Amygdala (tissue), 56 donors: ENCODE measurements at regions not wholly inside any gene's neighbourhood (a gene's known extent, or its start where the extent isn't known, plus 50 kb on each side); places are given as distances from the start of the nearest gene placed in this dataset.
"Not testable (repeated sequence)": the region's sequence is repeated elsewhere in the genome, so short reads cannot be mapped to it uniquely, and the experiment has no call there.

Source experiments
- DNase-seq, 56 donors: peaks; one replicate each; lab custom pipeline; 2025; lab: John Stamatoyannopoulos, UW

- DNase-seq: not testable (repeated sequence)
These were observed 90.6 kb upstream of the CLNK start for GRCh38 chr4:10775132-10775531.

GRCh38 chr4:10773656-10774055 is 89.1 kb upstream of the CLNK start:
- DNase-seq: no peak

GRCh38 chr4:10773010-10773409 is 88.4 kb upstream of the CLNK start:
- DNase-seq: no peak

- DNase-seq: no peak
These were observed 80.8 kb upstream of the CLNK start for GRCh38 chr4:10765386-10765785.

GRCh38 chr4:10762561-10762960 is 78.0 kb upstream of the CLNK start:
- DNase-seq: no peak

- no peak for DNase-seq
These were observed 77.3 kb upstream of the CLNK start for GRCh38 chr4:10761903-10762302.

GRCh38 chr4:10760086-10760485 is 75.5 kb upstream of the CLNK start:
- DNase-seq: no peak

GRCh38 chr4:10758906-10759305 is 74.3 kb upstream of the CLNK start:
- DNase-seq: no peak

GRCh38 chr4:10753856-10754402 is 69.4 kb upstream of the CLNK start:
- DNase-seq: no peak

- DNase-seq: no peak
These were observed 68.8 kb upstream of the CLNK start for GRCh38 chr4:10753336-10753735.

- no peak for DNase-seq
These were observed 66.1 kb upstream of the CLNK start for GRCh38 chr4:10750714-10751113.

GRCh38 chr4:10747186-10747585 is 62.6 kb upstream of the CLNK start:
- peak in 1 of 56 donors; percentile 5 for DNase-seq

- DNase-seq: peak in 18 of 56 donors; percentile 3 to 69 (median 12)
These were observed 62.0 kb upstream of the CLNK start for GRCh38 chr4:10746371-10747171.

- no peak for DNase-seq
These were observed 58.8 kb upstream of the CLNK start for GRCh38 chr4:10743357-10743756.

GRCh38 chr4:10741961-10742699 is 57.6 kb upstream of the CLNK start:
- DNase-seq: no peak

- no peak for DNase-seq
These were observed 56.5 kb upstream of the CLNK start for GRCh38 chr4:10740891-10741620.

GRCh38 chr4:10740251-10740650 is 55.7 kb upstream of the CLNK start:
- DNase-seq: no peak

GRCh38 chr4:10738826-10739489 is 54.4 kb upstream of the CLNK start:
- DNase-seq: no peak

GRCh38 chr4:10737337-10737736 is 52.8 kb upstream of the CLNK start:
- DNase-seq: no peak

GRCh38 chr4:10736895-10737294 is 52.3 kb upstream of the CLNK start:
- DNase-seq: no peak
